ENCODE measurements at regions not wholly inside any gene's neighbourhood (a gene's known extent, or its start where the extent isn't known, plus 50 kb on each side); places are given as distances from the start of the nearest gene placed in this dataset.

GRCh38 chr11:112513417-112513816, 252.8 kb upstream of the PLET1 start:
- DNase-seq (ENCODE audit: low read depth), result no peak

- no peak for DNase-seq (ENCODE audit: low read depth)
These were observed 253.5 kb upstream of the PLET1 start for GRCh38 chr11:112514011-112514740.

- DNase-seq (ENCODE audit: low read depth), result no peak
These were observed 255.6 kb upstream of the PLET1 start for GRCh38 chr11:112516261-112516660.

- DNase-seq (ENCODE audit: low read depth), result no peak
These were observed 256.1 kb upstream of the PLET1 start for GRCh38 chr11:112516755-112517154.

- no peak for DNase-seq (ENCODE audit: low read depth)
These were observed 257.7 kb upstream of the PLET1 start for GRCh38 chr11:112518371-112518770.

- DNase-seq (ENCODE audit: low read depth), result no peak
These were observed 259.1 kb upstream of the PLET1 start for GRCh38 chr11:112519751-112520150.

- no peak for DNase-seq (ENCODE audit: low read depth)
These were observed 259.7 kb upstream of the PLET1 start for GRCh38 chr11:112520354-112520753.

- DNase-seq (ENCODE audit: low read depth), result no peak
These were observed 261.9 kb upstream of the PLET1 start for GRCh38 chr11:112522536-112522935.

- no peak for DNase-seq (ENCODE audit: low read depth)
These were observed 262.4 kb upstream of the PLET1 start for GRCh38 chr11:112523031-112523430.

- no peak for DNase-seq (ENCODE audit: low read depth)
These were observed 262.8 kb upstream of the PLET1 start for GRCh38 chr11:112523477-112523876.

- DNase-seq (ENCODE audit: low read depth), result no peak
These were observed 263.3 kb upstream of the PLET1 start for GRCh38 chr11:112523951-112524350.

- DNase-seq (ENCODE audit: low read depth), result no peak
These were observed 264.1 kb upstream of the PLET1 start for GRCh38 chr11:112524798-112525197.

GRCh38 chr11:112525270-112525669, 264.6 kb upstream of the PLET1 start:
- no peak for DNase-seq (ENCODE audit: low read depth)

- DNase-seq (ENCODE audit: low read depth), result no peak
These were observed 265.4 kb upstream of the PLET1 start for GRCh38 chr11:112525844-112526590.

- DNase-seq (ENCODE audit: low read depth), result no peak
These were observed 266.2 kb upstream of the PLET1 start for GRCh38 chr11:112526699-112527416.

GRCh38 chr11:112529071-112529470, 268.4 kb upstream of the PLET1 start:
- no peak for DNase-seq (ENCODE audit: low read depth)

- no peak for DNase-seq (ENCODE audit: low read depth)
These were observed 271.8 kb upstream of the PLET1 start for GRCh38 chr11:112532506-112532905.

- DNase-seq (ENCODE audit: low read depth), result no peak
These were observed 273.0 kb upstream of the PLET1 start for GRCh38 chr11:112533682-112534081.

GRCh38 chr11:112534208-112534607, 273.5 kb upstream of the PLET1 start:
- no peak for DNase-seq (ENCODE audit: low read depth)

GRCh38 chr11:112537026-112537425, 276.4 kb upstream of the PLET1 start:
- DNase-seq (ENCODE audit: low read depth), result no peak

- no peak for DNase-seq (ENCODE audit: low read depth)
These were observed 277.2 kb upstream of the PLET1 start for GRCh38 chr11:112537846-112538330.

GRCh38 chr11:112538534-112539280, 278.0 kb upstream of the PLET1 start:
- no peak for DNase-seq (ENCODE audit: low read depth)

Measured in stimulated activated CD4-positive, alpha-beta T cell treated with anti-CD3 and anti-CD28 coated beads, Interleukin-2, amount 100 ng/mL, for 4 hours (primary cell).